Ovary (tissue), 3 donors: ENCODE measurements at regions not wholly inside any gene's neighbourhood (a gene's known extent, or its start where the extent isn't known, plus 50 kb on each side); places are given as distances from the start of the nearest gene placed in this dataset.

Experiments
- POLR2A ChIP-seq: fragments of 450-650 bp; IDR thresholded peaks from one replicate; pipeline ENCODE4 v1.6.1; 2017; ENCODE audit warnings: antibody characterized with exemption, mild to moderate bottlenecking, moderate library complexity
- TF ChIP-seq, protein P1 (sequence below), 3 donors: fragments of 450-650 bp in 2 of 3; fragments of 200-600 bp in 1 of 3; IDR thresholded peaks; one replicate each; pipeline versions ENCODE4 v1.5.1 to v1.8.0; 2016 to 2022; ENCODE audit warnings: antibody characterized with exemption in 3 of 3, mild to moderate bottlenecking in 1 of 3
- donor health status: DM: no; HTN: no; CAD: no.

DNA sequence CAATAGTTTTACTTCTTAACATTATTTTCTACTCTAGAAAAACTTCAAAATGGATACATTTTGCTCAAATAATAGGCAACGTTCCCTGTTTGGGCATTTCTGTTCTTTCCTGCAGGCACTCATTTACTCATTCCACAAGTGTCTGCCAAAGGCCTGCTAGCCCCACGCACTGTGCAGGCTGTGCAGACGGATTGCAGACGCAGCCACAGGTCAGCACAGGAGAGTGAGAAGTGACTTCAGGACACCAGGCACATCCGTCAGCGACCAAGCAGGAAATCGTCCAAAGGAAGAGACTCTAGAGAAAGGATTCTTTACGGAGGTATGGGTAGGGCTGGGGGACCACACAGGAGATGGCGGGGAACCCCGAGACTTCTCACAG lies 103.0 kb upstream of the AGAP1 start:
- TF ChIP-seq, protein P1, sequence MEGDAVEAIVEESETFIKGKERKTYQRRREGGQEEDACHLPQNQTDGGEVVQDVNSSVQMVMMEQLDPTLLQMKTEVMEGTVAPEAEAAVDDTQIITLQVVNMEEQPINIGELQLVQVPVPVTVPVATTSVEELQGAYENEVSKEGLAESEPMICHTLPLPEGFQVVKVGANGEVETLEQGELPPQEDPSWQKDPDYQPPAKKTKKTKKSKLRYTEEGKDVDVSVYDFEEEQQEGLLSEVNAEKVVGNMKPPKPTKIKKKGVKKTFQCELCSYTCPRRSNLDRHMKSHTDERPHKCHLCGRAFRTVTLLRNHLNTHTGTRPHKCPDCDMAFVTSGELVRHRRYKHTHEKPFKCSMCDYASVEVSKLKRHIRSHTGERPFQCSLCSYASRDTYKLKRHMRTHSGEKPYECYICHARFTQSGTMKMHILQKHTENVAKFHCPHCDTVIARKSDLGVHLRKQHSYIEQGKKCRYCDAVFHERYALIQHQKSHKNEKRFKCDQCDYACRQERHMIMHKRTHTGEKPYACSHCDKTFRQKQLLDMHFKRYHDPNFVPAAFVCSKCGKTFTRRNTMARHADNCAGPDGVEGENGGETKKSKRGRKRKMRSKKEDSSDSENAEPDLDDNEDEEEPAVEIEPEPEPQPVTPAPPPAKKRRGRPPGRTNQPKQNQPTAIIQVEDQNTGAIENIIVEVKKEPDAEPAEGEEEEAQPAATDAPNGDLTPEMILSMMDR (IDR thresholded peaks at IDR 0.05) = no peak
- TF ChIP-seq POLR2A = no peak
